ENCODE measurements at regions not wholly inside any gene's neighbourhood (a gene's known extent, or its start where the extent isn't known, plus 50 kb on each side); places are given as distances from the start of the nearest gene placed in this dataset.

DNA sequence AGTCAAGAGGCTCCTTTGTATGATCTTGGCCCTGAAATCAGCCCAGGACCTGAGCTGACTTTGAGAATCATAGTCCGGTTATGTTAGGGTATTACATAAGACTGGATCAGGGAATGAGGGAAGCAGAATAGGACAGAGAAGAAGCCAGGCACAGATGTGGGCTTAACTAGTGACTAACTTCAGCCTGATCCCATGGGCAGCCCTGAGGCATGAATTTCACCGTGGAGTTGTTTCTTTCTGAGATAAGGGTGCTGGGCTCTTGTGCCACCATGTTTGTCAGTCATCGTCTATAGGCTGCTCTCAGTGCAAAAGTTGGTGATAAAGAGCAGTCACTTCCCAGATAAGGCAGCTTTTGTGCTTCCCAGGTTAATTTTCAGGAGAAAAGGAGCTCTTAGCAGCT is 544.7 kb upstream of the SPTLC3 start:
- Mint-ChIP-seq H3K4me3 (no peak overlapping the region), H3K4me1 (ENCODE audit: low read depth in 2 of 2) (no peaks in the 10 kb centered on the region), H3K27ac (no peak overlapping the region), H3K9me3 (peaks cover 19% of the 10 kb centered on the region), H3K27me3 (no peaks in the 10 kb centered on the region), H3K36me3 (no peaks in the 10 kb centered on the region)
- ATAC-seq (no peak), DNase-seq (ENCODE audit: low spot score) (no peak)

DNA sequence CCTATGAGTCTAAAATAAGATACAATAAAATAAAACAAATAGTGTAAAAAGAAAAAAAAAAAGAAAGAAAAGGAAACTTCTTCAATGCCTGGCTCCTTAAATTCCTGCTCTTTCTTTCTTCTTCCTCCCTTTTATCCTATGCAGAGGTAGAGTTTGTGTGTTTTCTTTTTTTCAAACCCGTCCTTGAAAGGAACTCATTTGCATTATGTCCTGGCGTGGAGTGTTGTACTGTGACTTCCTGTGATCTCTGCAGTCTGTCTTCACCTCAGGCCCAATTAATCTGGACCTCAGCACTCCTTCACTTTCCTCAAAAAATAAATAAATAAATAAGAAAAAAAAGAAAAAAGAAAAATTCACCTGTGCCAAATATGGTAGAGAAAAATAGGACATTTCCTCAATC is 541.9 kb upstream of the SPTLC3 start:
- Mint-ChIP-seq H3K9me3 (peaks cover 18% of the 10 kb centered on the region), H3K4me1 (ENCODE audit: low read depth in 2 of 2) (no peaks in the 10 kb centered on the region)
- no peak for ATAC-seq

DNA sequence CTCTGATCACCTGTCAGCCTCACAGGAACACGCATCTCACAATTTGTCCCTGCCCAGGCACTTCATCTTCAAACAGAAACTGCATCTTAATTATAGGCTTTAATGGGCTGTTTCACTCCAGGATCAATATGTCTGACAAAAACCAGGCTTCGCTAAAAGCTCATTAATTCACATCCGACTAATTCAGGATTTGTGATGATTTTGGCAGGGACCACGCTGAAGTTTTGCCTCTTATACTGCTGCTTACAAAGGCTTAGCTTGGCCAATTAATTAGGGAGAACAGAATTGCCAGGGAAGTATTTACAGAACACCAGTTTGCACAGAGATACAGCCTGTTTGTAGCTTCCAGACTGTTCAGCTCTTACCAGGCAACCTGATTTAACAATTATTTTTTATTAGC is 541.0 kb upstream of the SPTLC3 start:
- Mint-ChIP-seq H3K27ac (no peak overlapping the region), H3K36me3 (no peaks in the 10 kb centered on the region), H3K27me3 (no peaks in the 10 kb centered on the region), H3K9me3 (peaks cover 21% of the 10 kb centered on the region), H3K4me1 (ENCODE audit: low read depth in 2 of 2) (no peaks in the 10 kb centered on the region), H3K4me3 (no peak overlapping the region)
- no peak for DNase-seq (ENCODE audit: low spot score)
- ATAC-seq, result no peak

More for the DNA sequence above, 541.9 kb upstream of the SPTLC3 start:
- H3K36me3 Mint-ChIP-seq, result no peaks in the 10 kb centered on the region
- no peaks in the 10 kb centered on the region for H3K27me3 Mint-ChIP-seq
- no peak for DNase-seq (ENCODE audit: low spot score)
- no peak overlapping the region for H3K27ac Mint-ChIP-seq
- H3K4me3 Mint-ChIP-seq, result no peak overlapping the region

DNA sequence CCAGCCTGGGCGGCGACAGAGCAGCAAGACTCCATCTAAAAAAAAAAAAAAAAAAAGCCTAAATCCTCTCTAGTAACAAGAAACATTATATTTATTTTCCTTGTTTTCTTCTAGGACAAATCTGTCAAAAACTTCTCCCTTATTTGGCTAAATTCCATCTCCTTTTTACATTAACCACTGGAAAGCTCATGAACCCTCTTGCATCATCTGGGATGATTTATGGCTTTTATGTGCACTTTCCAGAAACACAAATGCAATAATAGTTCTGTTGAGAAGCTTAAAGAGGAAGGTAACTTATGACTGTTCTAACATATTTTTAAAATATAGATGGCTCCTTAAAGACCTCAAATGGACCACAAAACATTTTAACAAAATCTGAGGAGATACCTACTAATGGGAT is 526.1 kb upstream of the SPTLC3 start:
- Mint-ChIP-seq H3K9me3 (peaks cover 22% of the 10 kb centered on the region), H3K4me3 (no peak overlapping the region), H3K36me3 (peaks cover 3% of the 10 kb centered on the region), H3K4me1 (ENCODE audit: low read depth in 2 of 2) (no peaks in the 10 kb centered on the region), H3K27me3 (no peaks in the 10 kb centered on the region), H3K27ac (no peak overlapping the region)
- ATAC-seq (no peak), DNase-seq (ENCODE audit: low spot score) (no peak)

DNA sequence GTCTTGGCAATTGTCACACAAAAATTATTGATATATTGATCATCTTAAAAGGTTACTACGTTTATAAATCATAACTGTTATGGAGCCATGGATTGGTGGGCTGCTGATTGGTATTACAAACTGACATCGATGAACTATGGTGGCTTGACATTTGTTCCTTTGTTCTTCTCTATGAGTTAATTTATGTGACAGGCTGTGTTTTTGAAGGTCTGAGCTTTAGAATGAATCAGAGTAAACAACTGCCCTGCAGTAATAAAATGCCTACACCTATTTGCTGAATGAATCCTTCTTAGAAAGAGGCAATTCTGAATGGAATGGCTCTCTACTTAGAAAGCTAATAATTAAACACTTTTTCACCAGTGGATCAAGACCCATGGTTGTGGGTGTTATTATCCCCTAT is 506.3 kb upstream of the SPTLC3 start:
- Mint-ChIP-seq H3K27me3 (no peaks in the 10 kb centered on the region), H3K4me1 (ENCODE audit: low read depth in 2 of 2) (no peaks in the 10 kb centered on the region), H3K9me3 (peaks cover 5% of the 10 kb centered on the region), H3K4me3 (no peak overlapping the region), H3K27ac (no peak overlapping the region), H3K36me3 (no peaks in the 10 kb centered on the region)
- DNase-seq (ENCODE audit: low spot score) (no peak), ATAC-seq (no peak)

DNA sequence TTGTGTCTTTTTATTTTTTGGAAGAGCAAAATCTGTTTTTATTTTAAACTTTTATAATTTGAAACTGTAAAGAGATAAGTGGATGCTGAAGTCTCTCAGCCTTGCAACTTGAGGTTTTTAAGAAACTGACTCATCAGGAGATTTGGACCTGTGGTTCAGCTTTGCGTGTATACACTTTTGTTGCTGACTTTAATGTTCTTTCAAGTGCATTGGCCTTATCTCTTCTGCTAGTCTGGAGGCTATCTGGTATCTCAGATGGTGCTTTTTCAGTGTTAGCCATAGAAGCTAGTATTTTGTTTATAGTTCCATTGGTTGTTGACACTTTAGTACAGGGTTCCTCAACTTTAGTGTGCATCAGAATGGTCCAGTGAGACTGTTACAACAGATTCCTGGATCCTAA is 504.0 kb upstream of the SPTLC3 start:
- ATAC-seq (no peak), DNase-seq (ENCODE audit: low spot score) (no peak)
- H3K4me3 Mint-ChIP-seq, result no peak overlapping the region
- H3K27ac Mint-ChIP-seq, result no peak overlapping the region
- no peaks in the 10 kb centered on the region for H3K27me3 Mint-ChIP-seq
- H3K9me3 Mint-ChIP-seq, result peaks cover 9% of the 10 kb centered on the region
- H3K36me3 Mint-ChIP-seq, result no peaks in the 10 kb centered on the region
- H3K4me1 Mint-ChIP-seq (ENCODE audit: low read depth in 2 of 2), result no peaks in the 10 kb centered on the region

DNA sequence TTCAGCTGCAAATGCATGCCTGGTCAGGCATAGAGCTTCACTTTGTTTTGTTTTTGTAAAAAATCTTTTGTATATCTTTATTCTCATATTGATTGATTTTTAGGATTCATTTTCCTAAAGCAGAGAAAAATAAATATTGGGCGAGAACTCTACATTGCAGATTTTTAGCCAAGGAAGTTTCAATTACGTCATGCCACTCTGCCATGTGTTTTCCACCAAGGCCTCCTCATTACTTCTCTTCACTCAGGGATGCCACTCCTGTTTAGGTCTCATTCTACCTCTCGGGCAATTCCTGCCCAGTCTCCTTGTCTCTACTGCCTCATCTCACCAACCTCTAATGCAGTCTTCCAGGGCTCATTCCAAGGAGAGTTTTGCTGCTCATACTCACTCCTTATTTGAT is 497.3 kb upstream of the SPTLC3 start:
- no peaks in the 10 kb centered on the region for H3K4me1 Mint-ChIP-seq (ENCODE audit: low read depth in 2 of 2)
- H3K4me3 Mint-ChIP-seq, result no peak overlapping the region
- no peak overlapping the region for H3K27ac Mint-ChIP-seq
- H3K27me3 Mint-ChIP-seq, result no peaks in the 10 kb centered on the region
- no peak for ATAC-seq
- peaks cover 17% of the 10 kb centered on the region for H3K9me3 Mint-ChIP-seq
- H3K36me3 Mint-ChIP-seq, result no peaks in the 10 kb centered on the region
- DNase-seq (ENCODE audit: low spot score), result no peak

DNA sequence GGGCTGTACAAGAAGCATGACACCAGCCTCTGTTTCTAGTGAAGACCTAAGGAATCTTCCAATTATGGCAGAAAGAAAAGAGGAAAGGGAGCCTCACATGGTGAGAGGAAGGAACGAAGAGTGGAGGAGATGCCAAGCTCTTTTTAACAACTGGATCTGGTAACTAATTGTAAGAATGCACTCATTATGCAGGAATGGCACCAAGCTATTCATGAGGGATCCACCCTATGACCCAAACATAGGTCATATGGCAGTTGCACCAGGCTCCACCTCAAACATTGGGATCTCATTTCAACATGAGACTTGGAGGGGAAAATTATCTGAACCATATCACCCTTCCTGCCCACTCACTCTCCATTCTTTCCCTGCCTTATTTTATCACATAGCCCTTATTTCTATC is 496.0 kb upstream of the SPTLC3 start:
- no peak for ATAC-seq
- H3K36me3 Mint-ChIP-seq, result no peaks in the 10 kb centered on the region
- H3K4me1 Mint-ChIP-seq (ENCODE audit: low read depth in 2 of 2), result no peaks in the 10 kb centered on the region
- H3K27ac Mint-ChIP-seq, result no peak overlapping the region
- no peak overlapping the region for H3K4me3 Mint-ChIP-seq
- no peaks in the 10 kb centered on the region for H3K27me3 Mint-ChIP-seq
- no peak for DNase-seq (ENCODE audit: low spot score)
- peaks cover 12% of the 10 kb centered on the region for H3K9me3 Mint-ChIP-seq

DNA sequence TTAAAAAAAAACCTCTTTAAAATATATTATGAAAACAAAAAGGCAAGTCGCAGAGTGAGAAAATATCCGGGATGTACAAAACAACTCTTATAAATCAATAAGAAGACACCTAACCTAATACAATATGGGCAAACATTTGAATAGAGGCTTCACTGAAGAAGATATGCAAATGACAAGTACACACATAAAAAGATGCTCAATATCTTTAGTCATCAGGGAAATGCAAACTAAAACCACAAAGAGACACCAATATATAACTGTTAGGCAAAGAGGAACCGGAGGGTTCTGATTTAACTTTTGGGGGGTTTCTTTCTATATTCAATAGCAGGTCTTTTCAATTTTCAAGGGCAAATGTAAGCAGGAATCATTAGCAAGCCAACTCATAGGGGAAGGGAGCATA is 480.7 kb upstream of the SPTLC3 start:
- Mint-ChIP-seq H3K27ac (no peak overlapping the region), H3K4me1 (ENCODE audit: low read depth in 2 of 2) (no peaks in the 10 kb centered on the region), H3K36me3 (no peaks in the 10 kb centered on the region), H3K9me3 (peaks cover 9% of the 10 kb centered on the region), H3K27me3 (no peaks in the 10 kb centered on the region), H3K4me3 (no peak overlapping the region)
- no peak for ATAC-seq
- DNase-seq (ENCODE audit: low spot score), result no peak

DNA sequence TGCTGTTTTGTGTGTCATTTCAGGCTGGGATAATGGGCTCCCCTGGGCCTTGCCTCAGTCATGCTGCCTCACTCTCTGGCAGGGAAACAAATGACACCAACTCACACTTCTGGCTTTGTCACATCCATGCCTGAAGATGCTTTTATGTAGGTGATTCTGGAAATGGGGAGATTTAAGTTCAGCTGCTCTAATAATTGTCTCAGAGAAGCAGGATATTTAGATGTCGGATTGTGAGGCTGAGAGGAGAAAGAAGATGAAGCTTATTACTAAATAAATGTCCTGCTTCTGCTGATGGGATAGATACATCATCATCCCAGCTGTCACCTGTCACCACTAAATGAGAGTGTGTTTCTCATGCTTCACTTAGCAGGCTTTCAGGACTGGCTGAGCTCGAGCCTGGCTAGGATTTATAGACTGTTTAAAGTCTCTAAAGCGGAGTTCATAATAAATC is 480.2 kb upstream of the SPTLC3 start:
- ATAC-seq, result no peak
- Mint-ChIP-seq H3K36me3 (no peaks in the 10 kb centered on the region), H3K9me3 (peaks cover 9% of the 10 kb centered on the region), H3K4me3 (no peak overlapping the region), H3K27ac (no peak overlapping the region), H3K27me3 (no peaks in the 10 kb centered on the region), H3K4me1 (ENCODE audit: low read depth in 2 of 2) (no peaks in the 10 kb centered on the region)
- no peak for DNase-seq (ENCODE audit: low spot score)

DNA sequence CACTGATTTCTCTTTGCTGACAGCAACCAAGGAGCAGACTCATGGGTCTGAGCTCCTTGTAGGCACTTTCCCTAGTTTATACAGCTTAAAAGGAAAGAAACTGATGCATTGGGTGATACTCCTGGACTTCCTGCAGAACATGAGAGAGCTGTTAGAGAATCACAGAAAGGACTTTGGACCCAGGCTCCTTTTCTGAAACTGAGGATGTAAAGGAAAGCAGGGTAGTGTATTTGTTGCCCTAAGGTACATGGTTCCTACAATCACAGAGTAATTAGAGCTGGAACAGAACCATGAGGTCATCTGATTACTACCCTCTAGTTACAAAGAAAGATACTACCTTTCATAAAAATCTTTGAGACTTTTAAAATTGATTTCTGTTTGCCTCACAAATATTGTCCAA is 477.1 kb upstream of the SPTLC3 start:
- Mint-ChIP-seq H3K27me3 (no peaks in the 10 kb centered on the region), H3K36me3 (no peaks in the 10 kb centered on the region), H3K9me3 (no peaks in the 10 kb centered on the region), H3K27ac (no peak overlapping the region), H3K4me3 (no peak overlapping the region), H3K4me1 (ENCODE audit: low read depth in 2 of 2) (no peaks in the 10 kb centered on the region)
- DNase-seq (ENCODE audit: low spot score) (no peak), ATAC-seq (no peak)

DNA sequence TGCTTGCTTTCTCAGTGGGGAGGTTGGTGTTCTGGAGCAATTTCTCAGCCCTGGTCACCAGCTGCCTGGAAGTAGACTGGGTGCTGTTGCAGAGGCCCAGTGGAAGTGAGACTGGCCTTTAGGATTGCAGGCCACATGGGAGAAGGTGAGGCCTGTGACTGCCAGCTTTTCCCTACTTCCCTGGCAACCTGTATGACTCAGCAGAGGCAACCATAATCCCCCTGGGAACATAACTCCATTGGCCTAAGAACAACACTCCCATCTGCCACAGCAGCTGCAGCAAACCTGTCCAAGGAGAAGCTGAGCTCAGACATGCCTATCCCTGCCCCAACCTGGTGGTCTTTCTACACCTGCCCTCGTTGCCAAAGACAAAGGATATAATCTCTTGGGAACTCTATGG is 473.5 kb upstream of the SPTLC3 start:
- H3K9me3 Mint-ChIP-seq, result peaks cover 5% of the 10 kb centered on the region
- H3K4me1 Mint-ChIP-seq (ENCODE audit: low read depth in 2 of 2), result no peaks in the 10 kb centered on the region
- no peak for DNase-seq (ENCODE audit: low spot score)
- ATAC-seq, result no peak
- H3K4me3 Mint-ChIP-seq, result no peak overlapping the region
- H3K27ac Mint-ChIP-seq, result no peak overlapping the region
- H3K36me3 Mint-ChIP-seq, result peaks cover 4% of the 10 kb centered on the region
- H3K27me3 Mint-ChIP-seq, result no peaks in the 10 kb centered on the region

DNA sequence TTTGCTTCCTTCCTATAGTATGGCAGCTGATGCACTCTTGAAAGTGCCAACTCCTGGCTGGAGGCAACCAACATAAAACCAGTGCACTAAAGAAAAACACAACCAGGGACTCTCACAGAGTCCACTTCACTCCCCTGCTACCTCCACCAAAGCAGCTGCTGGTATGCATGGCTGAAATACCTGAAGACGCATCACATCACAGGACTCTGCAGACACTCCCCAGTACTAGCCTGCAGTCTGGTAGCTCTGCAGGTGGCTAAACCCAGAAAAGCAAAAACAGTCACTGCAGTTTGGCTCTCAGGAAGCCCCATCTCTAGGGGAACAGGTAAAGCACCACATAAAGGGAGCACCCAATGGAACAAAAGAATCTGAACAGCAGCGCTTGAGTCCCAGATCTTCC is 473.0 kb upstream of the SPTLC3 start:
- no peaks in the 10 kb centered on the region for H3K27me3 Mint-ChIP-seq
- peaks cover 4% of the 10 kb centered on the region for H3K36me3 Mint-ChIP-seq
- no peak for DNase-seq (ENCODE audit: low spot score)
- H3K9me3 Mint-ChIP-seq, result peaks cover 5% of the 10 kb centered on the region
- no peak overlapping the region for H3K27ac Mint-ChIP-seq
- no peak overlapping the region for H3K4me3 Mint-ChIP-seq
- no peaks in the 10 kb centered on the region for H3K4me1 Mint-ChIP-seq (ENCODE audit: low read depth in 2 of 2)
- no peak for ATAC-seq

DNA sequence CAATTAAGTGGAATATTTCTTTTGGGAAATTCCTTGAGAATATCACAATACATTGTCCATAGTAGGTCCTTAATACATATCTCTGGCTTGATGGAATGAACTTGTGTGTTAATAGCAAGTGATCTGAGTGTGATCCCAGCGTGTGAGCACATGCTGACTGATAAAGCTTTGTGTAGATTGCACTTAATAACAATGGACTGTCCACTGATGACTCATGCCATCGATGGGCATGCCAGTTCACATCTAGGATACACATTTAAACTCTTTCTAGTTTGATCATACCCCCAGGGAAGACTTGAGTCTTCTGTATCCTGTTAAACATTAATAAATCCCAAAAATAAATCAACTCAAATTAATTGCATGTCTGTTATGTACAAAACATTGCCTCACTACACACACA is 454.3 kb upstream of the SPTLC3 start:
- Mint-ChIP-seq H3K27me3 (no peaks in the 10 kb centered on the region), H3K27ac (no peak overlapping the region), H3K9me3 (no peaks in the 10 kb centered on the region), H3K4me1 (ENCODE audit: low read depth in 2 of 2) (no peaks in the 10 kb centered on the region), H3K36me3 (no peaks in the 10 kb centered on the region), H3K4me3 (no peak overlapping the region)
- no peak for ATAC-seq
- DNase-seq (ENCODE audit: low spot score), result no peak

DNA sequence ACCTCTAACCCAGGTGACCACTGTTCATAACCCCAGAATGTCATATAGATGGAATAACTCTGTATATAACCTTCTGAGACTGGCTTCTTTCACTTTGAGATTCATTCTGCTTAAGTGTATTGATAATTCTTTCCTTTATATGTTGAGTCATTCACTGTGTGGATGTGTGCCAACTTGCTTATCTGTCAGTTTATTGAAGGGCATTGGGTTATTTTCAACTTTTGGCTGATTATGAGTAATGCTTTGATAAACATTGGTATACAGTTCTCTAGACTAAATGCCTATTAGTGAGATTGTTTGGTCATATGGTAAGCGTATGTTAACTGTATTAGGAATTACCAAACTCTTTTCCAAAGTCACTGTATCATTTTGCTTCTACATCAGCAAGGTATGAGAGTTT is 453.4 kb upstream of the SPTLC3 start:
- H3K36me3 Mint-ChIP-seq, result no peaks in the 10 kb centered on the region

More for the DNA sequence above, 453.4 kb upstream of the SPTLC3 start:
- Mint-ChIP-seq H3K27ac (no peak overlapping the region), H3K4me1 (ENCODE audit: low read depth in 2 of 2) (no peaks in the 10 kb centered on the region), H3K27me3 (no peaks in the 10 kb centered on the region), H3K9me3 (no peaks in the 10 kb centered on the region), H3K4me3 (no peak overlapping the region)
- no peak for ATAC-seq
- no peak for DNase-seq (ENCODE audit: low spot score)

Measured in natural killer cell treated with Interleukin-12 subunit alpha and Interleukin-12 subunit beta and Interleukin-15 and Interleukin-18, amount 100 ng/mL, for 72 hours (primary cell).